ENCODE measurements at regions not wholly inside any gene's neighbourhood (a gene's known extent, or its start where the extent isn't known, plus 50 kb on each side); places are given as distances from the start of the nearest gene placed in this dataset.

GRCh38 chrX:6279277-6279909, 50.7 kb upstream of the NLGN4X start:
- TF ChIP-seq CTCF (conservative IDR thresholded peaks at IDR 0.05) = no peak
- TF ChIP-seq EZH2 (IDR thresholded peaks at IDR 0.05; ENCODE audit: low read depth) = no peak
